ENCODE measurements at regions not wholly inside any gene's neighbourhood (a gene's known extent, or its start where the extent isn't known, plus 50 kb on each side); places are given as distances from the start of the nearest gene placed in this dataset.

GRCh38 chr3:178146406-178146831 lies 389.8 kb upstream of the KCNMB2 start:
- no peak for DNase-seq

GRCh38 chr3:178147001-178147400 lies 389.2 kb upstream of the KCNMB2 start:
- no peak for DNase-seq

GRCh38 chr3:178152031-178152806 lies 384.0 kb upstream of the KCNMB2 start:
- no peak for DNase-seq

- no peak for DNase-seq
These were observed 383.2 kb upstream of the KCNMB2 start for GRCh38 chr3:178152988-178153387.

GRCh38 chr3:178155521-178155920 lies 380.7 kb upstream of the KCNMB2 start:
- no peak for DNase-seq

- DNase-seq, result no peak
These were observed 379.9 kb upstream of the KCNMB2 start for GRCh38 chr3:178156301-178156700.

GRCh38 chr3:178159691-178160220 lies 376.5 kb upstream of the KCNMB2 start:
- DNase-seq, result no peak

GRCh38 chr3:178169421-178169820 lies 366.8 kb upstream of the KCNMB2 start:
- no peak for DNase-seq

- no peak for DNase-seq
These were observed 365.3 kb upstream of the KCNMB2 start for GRCh38 chr3:178170698-178171535.

- no peak for DNase-seq
These were observed 364.1 kb upstream of the KCNMB2 start for GRCh38 chr3:178172121-178172520.

- no peak for DNase-seq
These were observed 361.9 kb upstream of the KCNMB2 start for GRCh38 chr3:178174201-178174915.

GRCh38 chr3:178181088-178181487 lies 355.1 kb upstream of the KCNMB2 start:
- no peak for DNase-seq

- DNase-seq, result no peak
These were observed 354.5 kb upstream of the KCNMB2 start for GRCh38 chr3:178181784-178182183.

GRCh38 chr3:178182337-178182779 lies 353.9 kb upstream of the KCNMB2 start:
- DNase-seq, result no peak

- no peak for DNase-seq
These were observed 351.4 kb upstream of the KCNMB2 start for GRCh38 chr3:178184833-178185232.

GRCh38 chr3:178186666-178187065 lies 349.6 kb upstream of the KCNMB2 start:
- DNase-seq, result no peak

GRCh38 chr3:178189854-178190253 lies 346.4 kb upstream of the KCNMB2 start:
- DNase-seq, result no peak

- DNase-seq, result no peak
These were observed 342.4 kb upstream of the KCNMB2 start for GRCh38 chr3:178193846-178194245.

- DNase-seq, result no peak
These were observed 341.7 kb upstream of the KCNMB2 start for GRCh38 chr3:178194539-178194938.

- DNase-seq, result no peak
These were observed 340.4 kb upstream of the KCNMB2 start for GRCh38 chr3:178195824-178196223.

- DNase-seq, result no peak
These were observed 337.9 kb upstream of the KCNMB2 start for GRCh38 chr3:178198329-178198728.

- DNase-seq, result no peak
These were observed 335.9 kb upstream of the KCNMB2 start for GRCh38 chr3:178200316-178200715.

- DNase-seq, result no peak
These were observed 334.5 kb upstream of the KCNMB2 start for GRCh38 chr3:178201714-178202113.
